ENCODE measurements at regions not wholly inside any gene's neighbourhood (a gene's known extent, or its start where the extent isn't known, plus 50 kb on each side); places are given as distances from the start of the nearest gene placed in this dataset.

GRCh38 chr2:161029321-161029720 lies 130.9 kb upstream of the TANK start:
- Histone ChIP-seq H3K4me2 (replicated peaks; ENCODE audit: low read depth, low read length, poor library complexity, severe bottlenecking) (no peak overlapping the region), H4K20me1 (ENCODE audit: control insufficient read depth, insufficient read depth, low read length, poor library complexity, severe bottlenecking) (no peaks in the 10 kb centered on the region), H3K79me2 (ENCODE audit: control insufficient read depth, insufficient read depth, low read length) (no peaks in the 10 kb centered on the region), H3K36me3 (replicated peaks in 1 of 2; ENCODE audit: control extremely low read depth in 1 of 2, control insufficient read depth in 1 of 2, extremely low read depth in 1 of 2, insufficient read depth in 2 of 2, low read length in 1 of 2) (no peaks in the 10 kb centered on the region), H3K27me3 (replicated peaks in 1 of 4; ENCODE audit: control extremely low read depth in 1 of 4, control insufficient read depth in 3 of 4, insufficient read depth in 4 of 4, low read length in 3 of 4) (no peaks in the 10 kb centered on the region), H3K27ac (ENCODE audit: low read length in 2 of 2) (no peak overlapping the region), H3K9ac (ENCODE audit: low read length) (no peak overlapping the region), H2AFZ (ENCODE audit: insufficient read depth, low read depth, low read length, poor library complexity, severe bottlenecking) (no peak overlapping the region), H3K4me3 (ENCODE audit: control extremely low read depth in 1 of 5, extremely low read depth in 1 of 5, insufficient read depth in 1 of 5, low read depth in 2 of 5, low read length in 4 of 5) (no peak overlapping the region), H3K4me1 (ENCODE audit: control insufficient read depth in 2 of 2, insufficient read depth in 2 of 2, low read length in 2 of 2) (no peaks in the 10 kb centered on the region), H3K9me3 (ENCODE audit: control extremely low read depth in 1 of 3, control insufficient read depth in 2 of 3, insufficient read depth in 1 of 3, low read length in 2 of 3) (peaks cover 0 to 4% (median 0%) of the 10 kb centered on the region in 3 donors)
- ChIA-PET CTCF (interaction anchor here (1.0 kb wide), 1 partner anchor 12 kb away, joined by 3 read pairs; no protein-coding TSS in a partner anchor), POLR2A (no interaction called here)
- H3K9me3 Mint-ChIP-seq (ENCODE audit: insufficient read depth), result no peaks in the 10 kb centered on the region
- H3K27me3 Mint-ChIP-seq, result no peaks in the 10 kb centered on the region
- DNase-seq (no peak), ATAC-seq (ENCODE audit: low read depth) (no peak)
- 100% methylated on average over 1 of the region's 5 CpGs for WGBS (ENCODE audit: insufficient coverage)
- intact Hi-C loops (cut with micrococcal nuclease), result no loop called here
- H3K4me1 Mint-ChIP-seq, result no peaks in the 10 kb centered on the region
- H3K4me3 Mint-ChIP-seq, result no peak overlapping the region
- TF ChIP-seq EZH2 (IDR thresholded peaks at IDR 0.05; ENCODE audit: borderline replicate concordance, insufficient read depth, low read depth, low read length, poor library complexity, severe bottlenecking), result no peak
- TF ChIP-seq CTCF (IDR thresholded peaks at IDR 0.05), result no peak
- H3K27ac Mint-ChIP-seq, result no peak overlapping the region

DNA sequence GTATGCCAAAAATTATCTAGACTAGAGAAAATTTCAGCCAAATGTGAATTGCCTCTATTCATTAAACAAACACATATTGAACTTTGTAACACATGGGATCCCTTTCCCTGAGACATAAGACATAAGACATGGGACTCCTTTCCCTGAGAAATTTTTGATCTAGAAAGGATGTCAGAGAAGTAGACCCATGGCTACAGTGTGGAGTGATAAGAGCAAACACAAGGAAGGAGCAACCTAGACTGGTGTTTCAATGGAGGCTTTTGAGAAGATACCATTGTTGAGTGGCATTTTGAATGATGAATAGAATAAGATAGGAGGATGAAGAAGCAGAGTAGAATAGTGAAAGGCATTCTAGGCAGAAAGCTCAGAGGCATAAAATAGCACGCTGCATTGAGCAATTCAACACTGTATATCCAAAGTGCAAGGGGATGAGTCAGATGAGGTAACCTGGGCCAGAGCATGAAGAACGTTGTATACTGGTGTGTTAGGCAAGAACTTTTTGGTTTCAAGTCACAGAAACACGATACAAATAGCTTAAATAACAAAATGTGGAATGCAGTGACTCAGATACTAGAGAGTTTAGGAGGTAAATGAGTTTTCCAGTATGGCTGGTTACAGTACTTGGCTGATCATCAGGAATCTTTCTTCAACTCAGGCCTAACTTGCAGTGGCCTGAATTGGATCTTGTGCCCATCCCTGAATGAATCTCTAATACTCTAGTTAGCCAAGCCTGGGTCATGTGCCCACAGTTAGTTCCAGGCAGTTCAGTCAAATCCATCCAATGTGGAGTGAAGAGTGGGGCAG lies 129.8 kb upstream of the TANK start:
- H3K27me3 Mint-ChIP-seq, result peaks cover 7% of the 10 kb centered on the region
- intact Hi-C loops (cut with micrococcal nuclease), result no loop called here
- H3K27me3 ChIP-seq (replicated peaks in 1 of 4; ENCODE audit: control extremely low read depth in 1 of 4, control insufficient read depth in 3 of 4, insufficient read depth in 4 of 4, low read length in 3 of 4), result no peaks in the 10 kb centered on the region
- ATAC-seq (ENCODE audit: low read depth), result no peak
- no peak overlapping the region for H3K27ac ChIP-seq (ENCODE audit: low read length in 2 of 2)
- no peaks in the 10 kb centered on the region for H3K4me1 ChIP-seq (ENCODE audit: control insufficient read depth in 2 of 2, insufficient read depth in 2 of 2, low read length in 2 of 2)
- H3K4me3 Mint-ChIP-seq, result no peak overlapping the region
- WGBS (ENCODE audit: insufficient coverage), result 80% methylated on average over 1 of the region's 3 CpGs
- no peaks in the 10 kb centered on the region for H3K36me3 ChIP-seq (replicated peaks in 1 of 2; ENCODE audit: control extremely low read depth in 1 of 2, control insufficient read depth in 1 of 2, extremely low read depth in 1 of 2, insufficient read depth in 2 of 2, low read length in 1 of 2)
- no peak overlapping the region for H2AFZ ChIP-seq (ENCODE audit: insufficient read depth, low read depth, low read length, poor library complexity, severe bottlenecking)
- POLR2A ChIA-PET, result no interaction called here
- H3K4me1 Mint-ChIP-seq, result no peaks in the 10 kb centered on the region
- H3K9me3 Mint-ChIP-seq (ENCODE audit: insufficient read depth), result peaks cover 1% of the 10 kb centered on the region
- no peak overlapping the region for H3K9ac ChIP-seq (ENCODE audit: low read length)
- no peak for DNase-seq
- no peaks in the 10 kb centered on the region for H4K20me1 ChIP-seq (ENCODE audit: control insufficient read depth, insufficient read depth, low read length, poor library complexity, severe bottlenecking)
- H3K4me2 ChIP-seq (replicated peaks; ENCODE audit: low read depth, low read length, poor library complexity, severe bottlenecking), result no peak overlapping the region
- TF ChIP-seq CTCF (IDR thresholded peaks at IDR 0.05) (no peak), EZH2 (IDR thresholded peaks at IDR 0.05; ENCODE audit: borderline replicate concordance, insufficient read depth, low read depth, low read length, poor library complexity, severe bottlenecking) (no peak)
- no peak overlapping the region for H3K4me3 ChIP-seq (ENCODE audit: control extremely low read depth in 1 of 5, extremely low read depth in 1 of 5, insufficient read depth in 1 of 5, low read depth in 2 of 5, low read length in 4 of 5)
- no peaks in the 10 kb centered on the region for H3K79me2 ChIP-seq (ENCODE audit: control insufficient read depth, insufficient read depth, low read length)
- H3K9me3 ChIP-seq (ENCODE audit: control extremely low read depth in 1 of 3, control insufficient read depth in 2 of 3, insufficient read depth in 1 of 3, low read length in 2 of 3), result peaks cover 0 to 2% (median 0%) of the 10 kb centered on the region in 3 donors
- H3K27ac Mint-ChIP-seq, result no peak overlapping the region
- CTCF ChIA-PET, result interaction anchor here (1.0 kb wide), 1 partner anchor 11 kb away, joined by 3 read pairs; no protein-coding TSS in a partner anchor

Data from B cell (primary cell).